GM21515 (cell line): ENCODE measurements at regions not wholly inside any gene's neighbourhood (a gene's known extent, or its start where the extent isn't known, plus 50 kb on each side); places are given as distances from the start of the nearest gene placed in this dataset.

ENCODE experiments used
- ATAC-seq: cut with Tn5 transposase; IDR thresholded peaks from one replicate; pipeline ENCODE4 v1.9.1; 2021; ENCODE audit not compliant: unreplicated experiment

DNA sequence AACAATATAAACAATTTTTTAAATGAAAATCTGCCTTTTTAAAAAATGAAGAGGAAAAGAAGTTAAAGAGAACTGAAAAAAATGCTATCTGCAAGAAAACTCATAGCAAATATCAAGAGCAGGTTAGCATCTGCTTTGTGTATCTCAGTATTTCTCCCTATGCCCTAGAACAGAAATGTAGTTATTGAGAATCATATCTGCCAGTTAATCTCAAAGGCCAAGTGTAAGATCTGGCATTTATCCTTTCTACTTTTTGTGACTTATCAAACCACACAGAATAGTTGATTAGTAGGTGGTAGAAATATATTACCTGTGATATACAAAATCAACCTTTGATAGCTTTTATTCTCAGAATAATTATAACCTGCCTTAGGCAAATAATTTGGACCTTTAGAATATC is 1699.8 kb downstream of the EFNA5 start:
- no peak for ATAC-seq

GRCh38 chr5:105968981-105969380 is 1701.8 kb downstream of the EFNA5 start:
- no peak for ATAC-seq

DNA sequence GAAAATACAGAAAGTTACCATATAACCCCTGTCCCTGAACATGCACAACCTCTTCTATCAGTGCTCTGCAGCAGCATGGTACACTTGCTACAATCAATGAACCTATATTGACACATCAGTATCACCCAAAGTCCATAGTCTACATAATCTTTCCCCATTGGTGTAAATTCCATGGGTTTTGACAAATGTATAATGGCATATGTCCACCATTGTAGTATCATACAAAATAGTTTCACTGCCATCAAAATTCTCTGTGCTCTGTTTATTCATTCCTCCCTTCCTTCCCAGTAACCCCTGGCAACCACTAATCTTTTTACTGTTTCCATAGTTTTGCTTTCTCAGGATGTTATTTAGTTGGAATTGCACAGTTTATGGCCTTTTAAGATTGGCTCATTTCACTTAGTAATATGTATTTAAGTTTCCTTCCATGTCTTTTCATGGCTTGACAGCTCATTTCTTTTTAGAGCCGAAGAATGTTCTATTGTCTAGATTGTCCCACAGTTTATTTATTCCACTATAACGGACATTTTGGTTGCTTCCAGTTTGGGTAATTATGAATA is 1707.0 kb downstream of the EFNA5 start:
- ATAC-seq, result no peak

GRCh38 chr5:105961572-105961971 is 1709.2 kb downstream of the EFNA5 start:
- no peak for ATAC-seq

- no peak for ATAC-seq
Measured at GRCh38 chr5:105956456-105957196, 1714.1 kb downstream of the EFNA5 start.

- ATAC-seq, result no peak
Measured at GRCh38 chr5:105954341-105954740, 1716.4 kb downstream of the EFNA5 start.

GRCh38 chr5:105953616-105954015 is 1717.1 kb downstream of the EFNA5 start:
- no peak for ATAC-seq

DNA sequence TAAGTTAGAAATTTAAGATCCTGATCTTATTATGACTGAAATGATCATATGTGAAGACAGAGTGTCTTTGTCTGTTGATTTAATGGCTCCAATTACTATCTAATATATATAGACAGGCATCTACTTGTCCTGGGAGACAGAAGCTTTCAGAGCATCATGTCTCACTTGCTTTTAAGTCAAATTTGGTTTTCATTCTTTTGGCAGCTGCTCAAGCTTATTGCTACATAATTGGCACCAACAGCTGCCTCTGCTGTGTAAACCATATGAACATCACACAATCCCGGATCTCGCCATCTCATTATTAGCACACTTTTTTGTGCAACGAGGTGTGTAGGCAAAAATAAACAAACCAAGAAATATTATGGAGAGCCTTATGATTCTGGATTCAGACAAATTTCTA is 1717.9 kb downstream of the EFNA5 start:
- ATAC-seq, result no peak

DNA sequence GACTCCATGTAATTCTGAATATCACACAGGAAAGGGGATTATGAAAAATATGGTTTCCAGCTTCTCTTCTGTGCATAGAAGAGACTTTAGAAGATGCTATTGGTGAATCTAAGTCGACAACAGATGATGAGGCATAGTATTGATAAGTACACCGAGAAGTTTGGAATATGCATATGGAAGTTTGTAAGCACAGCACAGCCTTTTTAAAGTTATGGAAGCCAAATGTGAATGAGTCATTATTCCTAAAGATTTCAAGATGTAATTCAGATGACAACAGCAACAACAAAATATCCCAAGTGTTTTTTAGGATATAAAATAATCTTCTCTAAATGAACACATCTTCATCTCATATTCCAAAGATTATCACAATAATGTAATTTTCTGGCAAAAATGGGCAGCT is 1723.3 kb downstream of the EFNA5 start:
- no peak for ATAC-seq

DNA sequence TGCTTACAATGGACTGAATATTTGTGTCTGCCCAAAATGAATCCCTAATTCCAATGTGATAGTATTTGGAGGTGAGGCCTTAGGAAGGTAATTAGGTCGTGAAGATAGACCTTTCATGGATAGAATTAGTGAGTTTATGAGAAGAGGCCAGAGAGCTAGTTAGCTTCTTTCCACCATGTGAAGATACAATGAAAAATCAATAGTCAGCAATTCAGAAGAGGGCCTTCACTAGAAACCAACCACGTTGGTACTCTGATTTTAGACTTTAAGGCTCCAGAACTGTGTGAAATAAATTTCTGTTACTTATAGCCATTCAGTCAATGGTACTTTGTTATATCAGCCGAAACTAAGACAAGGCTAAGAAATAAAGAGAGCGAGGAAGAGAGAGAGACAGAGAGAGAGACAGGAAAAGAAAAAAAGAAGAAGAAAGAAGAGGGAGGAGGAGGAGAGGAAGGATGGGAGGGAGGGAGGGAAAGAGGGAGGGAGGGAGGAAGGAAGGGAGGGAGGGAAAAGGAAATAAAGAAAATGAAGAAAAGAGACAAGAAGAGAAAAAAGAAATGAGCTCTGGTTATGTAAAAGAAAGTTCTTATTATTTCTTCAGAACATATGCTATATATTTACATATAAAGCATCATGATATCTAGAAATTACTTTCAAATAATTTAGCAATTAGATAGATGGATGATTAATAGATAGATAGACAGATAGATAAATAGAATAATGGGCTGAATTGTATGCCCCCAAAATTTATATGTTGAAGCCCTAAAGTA is 1725.3 kb downstream of the EFNA5 start:
- ATAC-seq, result no peak

GRCh38 chr5:105940181-105940580 is 1730.6 kb downstream of the EFNA5 start:
- ATAC-seq, result no peak

- no peak for ATAC-seq
Measured at GRCh38 chr5:105934171-105934570, 1736.6 kb downstream of the EFNA5 start.

GRCh38 chr5:105931881-105932421 is 1738.8 kb downstream of the EFNA5 start:
- no peak for ATAC-seq

- ATAC-seq, result no peak
Measured at GRCh38 chr5:105929858-105930257, 1740.9 kb downstream of the EFNA5 start.

DNA sequence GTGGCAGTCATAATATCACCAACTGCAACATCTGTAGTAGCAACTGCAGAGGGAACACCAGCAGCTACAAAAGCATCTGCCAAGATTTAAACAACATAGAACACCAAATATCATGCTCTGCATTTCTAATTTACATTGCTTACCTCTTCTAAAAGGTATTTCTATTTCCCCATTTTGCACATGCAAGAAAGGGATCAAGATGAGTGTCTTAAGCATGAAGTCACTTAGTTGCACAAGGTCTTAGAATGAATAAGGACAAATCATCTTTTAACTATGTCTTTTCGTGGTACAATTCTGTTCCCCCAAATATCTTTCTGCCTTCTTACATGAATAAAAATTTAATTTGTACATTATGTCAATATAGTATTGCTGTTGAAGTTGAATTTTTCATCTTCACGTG is 1746.4 kb downstream of the EFNA5 start:
- no peak for ATAC-seq

DNA sequence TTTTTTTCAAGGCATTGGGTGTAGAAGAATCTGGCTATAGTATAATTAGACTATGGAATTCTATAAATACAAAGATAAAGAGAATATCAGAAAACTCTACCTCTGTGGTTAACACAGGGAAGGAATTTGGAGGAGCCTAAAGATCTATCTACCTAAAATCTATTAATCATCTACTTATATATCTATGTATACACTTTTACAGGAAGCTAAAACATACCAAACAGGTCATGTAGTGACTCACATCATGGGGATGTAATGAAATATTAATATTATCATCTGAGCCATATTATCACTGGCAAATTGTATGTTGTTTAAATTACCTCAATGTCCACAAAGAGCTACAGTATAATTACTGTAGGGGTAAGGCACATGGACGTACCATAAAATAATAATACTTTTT is 1748.2 kb downstream of the EFNA5 start:
- ATAC-seq, result no peak

DNA sequence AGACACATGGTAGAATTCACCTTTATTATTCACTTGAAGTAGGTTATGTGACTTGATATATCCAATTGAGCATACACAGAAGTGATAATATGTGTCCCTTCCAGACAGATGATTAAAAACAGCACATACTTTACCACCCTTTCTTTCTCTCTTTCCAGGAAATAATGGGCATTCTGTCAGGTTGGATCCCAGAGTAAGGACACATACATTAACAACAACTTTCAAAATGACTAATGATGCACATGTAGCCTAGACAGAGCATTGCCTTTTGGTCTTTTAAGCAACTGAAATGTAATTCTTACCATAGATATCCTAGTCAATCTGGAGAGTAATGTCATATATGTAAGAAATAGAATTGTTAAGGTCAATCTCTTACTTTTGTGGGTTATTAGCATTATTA is 1748.7 kb downstream of the EFNA5 start:
- no peak for ATAC-seq

GRCh38 chr5:105917189-105917588 is 1753.5 kb downstream of the EFNA5 start:
- ATAC-seq, result no peak

GRCh38 chr5:105907016-105907415 is 1763.7 kb downstream of the EFNA5 start:
- no peak for ATAC-seq

- no peak for ATAC-seq
Measured at GRCh38 chr5:105905392-105905791, 1765.3 kb downstream of the EFNA5 start.

GRCh38 chr5:105903069-105903468 is 1767.7 kb downstream of the EFNA5 start:
- ATAC-seq, result no peak

DNA sequence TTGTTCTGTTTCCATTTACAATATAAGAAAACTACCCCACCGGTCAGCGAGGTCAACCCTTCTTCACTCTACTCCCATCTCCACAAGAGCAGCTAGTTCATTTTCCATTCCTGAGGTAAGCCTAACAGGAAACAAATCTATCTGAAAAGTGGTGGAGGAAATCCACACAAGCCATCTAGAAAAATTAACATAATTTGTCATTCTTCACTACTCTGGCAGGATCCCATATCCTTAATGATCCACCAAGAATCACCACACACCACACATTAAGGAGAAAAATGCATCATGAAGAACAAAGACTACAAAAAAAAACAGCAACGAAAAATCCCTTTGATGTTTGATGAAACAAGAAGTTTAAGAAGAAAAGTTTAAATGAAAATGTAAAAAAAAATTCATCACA is 1771.0 kb downstream of the EFNA5 start:
- no peak for ATAC-seq
